ENCODE measurements at regions not wholly inside any gene's neighbourhood (a gene's known extent, or its start where the extent isn't known, plus 50 kb on each side); places are given as distances from the start of the nearest gene placed in this dataset.
"Not testable (repeated sequence)": the region's sequence is repeated elsewhere in the genome, so short reads cannot be mapped to it uniquely, and the experiment has no call there.

GRCh38 chr2:52698408-52698807 lies 1069.2 kb upstream of the CHAC2 start:
- DNase-seq (ENCODE audit: low read depth): no peak

- DNase-seq (ENCODE audit: low read depth): no peak
These were observed 1069.9 kb upstream of the CHAC2 start for GRCh38 chr2:52697690-52698089.

GRCh38 chr2:52695731-52696130 lies 1071.9 kb upstream of the CHAC2 start:
- DNase-seq (ENCODE audit: low read depth): no peak

GRCh38 chr2:52686935-52687334 lies 1080.7 kb upstream of the CHAC2 start:
- DNase-seq (ENCODE audit: low read depth): no peak

- DNase-seq (ENCODE audit: low read depth): no peak
These were observed 1091.5 kb upstream of the CHAC2 start for GRCh38 chr2:52676056-52676455.

- no peak for DNase-seq (ENCODE audit: low read depth)
These were observed 1098.9 kb upstream of the CHAC2 start for GRCh38 chr2:52668724-52669123.

- no peak for DNase-seq (ENCODE audit: low read depth)
These were observed 1108.1 kb upstream of the CHAC2 start for GRCh38 chr2:52659546-52659945.

- DNase-seq (ENCODE audit: low read depth): no peak
These were observed 1109.0 kb upstream of the CHAC2 start for GRCh38 chr2:52658598-52658997.

- DNase-seq (ENCODE audit: low read depth): no peak
These were observed 1127.9 kb upstream of the CHAC2 start for GRCh38 chr2:52639692-52640091.

GRCh38 chr2:52632543-52632942 lies 1135.1 kb upstream of the CHAC2 start:
- DNase-seq (ENCODE audit: low read depth): no peak

GRCh38 chr2:52629944-52630343 lies 1137.7 kb upstream of the CHAC2 start:
- no peak for DNase-seq (ENCODE audit: low read depth)

- DNase-seq (ENCODE audit: low read depth): no peak
These were observed 1138.1 kb upstream of the CHAC2 start for GRCh38 chr2:52629531-52629930.

- DNase-seq (ENCODE audit: low read depth): no peak
These were observed 1145.3 kb upstream of the CHAC2 start for GRCh38 chr2:52622266-52622665.

GRCh38 chr2:52613064-52613463 lies 1154.5 kb upstream of the CHAC2 start:
- no peak for DNase-seq (ENCODE audit: low read depth)

GRCh38 chr2:52611759-52612158 lies 1155.8 kb upstream of the CHAC2 start:
- no peak for DNase-seq (ENCODE audit: low read depth)

GRCh38 chr2:52608030-52608429 lies 1159.6 kb upstream of the CHAC2 start:
- DNase-seq (ENCODE audit: low read depth): no peak

GRCh38 chr2:52597346-52597745 lies 1170.3 kb upstream of the CHAC2 start:
- no peak for DNase-seq (ENCODE audit: low read depth)

GRCh38 chr2:52594026-52594425 lies 1173.6 kb upstream of the CHAC2 start:
- DNase-seq (ENCODE audit: low read depth): no peak

- not testable (repeated sequence) for DNase-seq (ENCODE audit: low read depth)
These were observed 1183.5 kb upstream of the CHAC2 start for GRCh38 chr2:52584071-52584470.

GRCh38 chr2:52572469-52572894 lies 1195.1 kb upstream of the CHAC2 start:
- no peak for DNase-seq (ENCODE audit: low read depth)

- no peak for DNase-seq (ENCODE audit: low read depth)
These were observed 1195.9 kb upstream of the CHAC2 start for GRCh38 chr2:52571380-52572347.

- DNase-seq (ENCODE audit: low read depth): no peak
These were observed 1196.9 kb upstream of the CHAC2 start for GRCh38 chr2:52570716-52571115.

- no peak for DNase-seq (ENCODE audit: low read depth)
These were observed 1204.5 kb upstream of the CHAC2 start for GRCh38 chr2:52563151-52563550.

GRCh38 chr2:52558265-52558664 lies 1209.3 kb upstream of the CHAC2 start:
- no peak for DNase-seq (ENCODE audit: low read depth)
